ENCODE measurements at regions not wholly inside any gene's neighbourhood (a gene's known extent, or its start where the extent isn't known, plus 50 kb on each side); places are given as distances from the start of the nearest gene placed in this dataset.

- no peak for TF ChIP-seq CTCF (IDR thresholded peaks at IDR 0.05)
- TF ChIP-seq POLR2A (IDR thresholded peaks at IDR 0.05): no peak
Measured at GRCh38 chr6:90765491-90765890, 178.6 kb upstream of the MAP3K7 start.
